HL-60 (cell line): ENCODE measurements at regions not wholly inside any gene's neighbourhood (a gene's known extent, or its start where the extent isn't known, plus 50 kb on each side); places are given as distances from the start of the nearest gene placed in this dataset.

Experiments
- GABPA ChIP-seq: IDR thresholded peaks from 2 replicates; pipeline ENCODE4 v1.6.1; 2012; ENCODE audit warnings: low read depth
- POLR2AphosphoS5 ChIP-seq: IDR thresholded peaks from 2 replicates; pipeline ENCODE4 v1.6.1; 2012; ENCODE audit warnings: low read depth
- TF ChIP-seq, protein P1 (sequence below): IDR thresholded peaks from one replicate; pipeline ENCODE4 v1.5.1; 2011; ENCODE audit warnings: low read length, control low read depth, inconsistent platforms; ENCODE audit not compliant: insufficient read depth
- TF ChIP-seq, protein P2 (sequence below): IDR thresholded peaks from 2 replicates; pipeline ENCODE4 v1.6.1; 2012; ENCODE audit warnings: low read depth; ENCODE audit not compliant: insufficient replicate concordance

DNA sequence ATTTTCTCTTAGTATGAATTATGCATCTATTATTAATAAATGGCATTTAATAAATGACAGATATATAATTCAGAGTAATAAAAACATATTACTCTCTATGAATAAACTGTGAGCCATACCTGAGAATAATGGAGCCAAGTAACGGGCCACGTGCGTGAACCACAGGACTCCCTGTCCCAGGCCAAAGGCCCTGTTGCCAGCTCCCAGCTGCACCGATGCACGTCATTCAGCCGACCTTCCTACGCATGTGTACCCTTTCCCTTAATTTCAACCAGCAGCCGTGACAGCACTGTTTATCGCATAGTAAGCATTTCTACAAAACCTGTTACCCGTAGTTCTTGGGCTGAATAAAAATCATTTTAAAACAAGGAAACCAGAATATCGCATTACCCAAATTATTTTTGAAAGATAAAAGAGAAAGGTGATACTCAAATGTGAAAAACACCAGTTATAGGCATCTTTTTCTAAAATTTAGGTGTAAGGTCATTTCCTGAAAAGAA, 827.2 kb upstream of the FRG1 start:
- TF ChIP-seq, protein P1, sequence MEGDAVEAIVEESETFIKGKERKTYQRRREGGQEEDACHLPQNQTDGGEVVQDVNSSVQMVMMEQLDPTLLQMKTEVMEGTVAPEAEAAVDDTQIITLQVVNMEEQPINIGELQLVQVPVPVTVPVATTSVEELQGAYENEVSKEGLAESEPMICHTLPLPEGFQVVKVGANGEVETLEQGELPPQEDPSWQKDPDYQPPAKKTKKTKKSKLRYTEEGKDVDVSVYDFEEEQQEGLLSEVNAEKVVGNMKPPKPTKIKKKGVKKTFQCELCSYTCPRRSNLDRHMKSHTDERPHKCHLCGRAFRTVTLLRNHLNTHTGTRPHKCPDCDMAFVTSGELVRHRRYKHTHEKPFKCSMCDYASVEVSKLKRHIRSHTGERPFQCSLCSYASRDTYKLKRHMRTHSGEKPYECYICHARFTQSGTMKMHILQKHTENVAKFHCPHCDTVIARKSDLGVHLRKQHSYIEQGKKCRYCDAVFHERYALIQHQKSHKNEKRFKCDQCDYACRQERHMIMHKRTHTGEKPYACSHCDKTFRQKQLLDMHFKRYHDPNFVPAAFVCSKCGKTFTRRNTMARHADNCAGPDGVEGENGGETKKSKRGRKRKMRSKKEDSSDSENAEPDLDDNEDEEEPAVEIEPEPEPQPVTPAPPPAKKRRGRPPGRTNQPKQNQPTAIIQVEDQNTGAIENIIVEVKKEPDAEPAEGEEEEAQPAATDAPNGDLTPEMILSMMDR = no peak
- TF ChIP-seq, protein P2, sequence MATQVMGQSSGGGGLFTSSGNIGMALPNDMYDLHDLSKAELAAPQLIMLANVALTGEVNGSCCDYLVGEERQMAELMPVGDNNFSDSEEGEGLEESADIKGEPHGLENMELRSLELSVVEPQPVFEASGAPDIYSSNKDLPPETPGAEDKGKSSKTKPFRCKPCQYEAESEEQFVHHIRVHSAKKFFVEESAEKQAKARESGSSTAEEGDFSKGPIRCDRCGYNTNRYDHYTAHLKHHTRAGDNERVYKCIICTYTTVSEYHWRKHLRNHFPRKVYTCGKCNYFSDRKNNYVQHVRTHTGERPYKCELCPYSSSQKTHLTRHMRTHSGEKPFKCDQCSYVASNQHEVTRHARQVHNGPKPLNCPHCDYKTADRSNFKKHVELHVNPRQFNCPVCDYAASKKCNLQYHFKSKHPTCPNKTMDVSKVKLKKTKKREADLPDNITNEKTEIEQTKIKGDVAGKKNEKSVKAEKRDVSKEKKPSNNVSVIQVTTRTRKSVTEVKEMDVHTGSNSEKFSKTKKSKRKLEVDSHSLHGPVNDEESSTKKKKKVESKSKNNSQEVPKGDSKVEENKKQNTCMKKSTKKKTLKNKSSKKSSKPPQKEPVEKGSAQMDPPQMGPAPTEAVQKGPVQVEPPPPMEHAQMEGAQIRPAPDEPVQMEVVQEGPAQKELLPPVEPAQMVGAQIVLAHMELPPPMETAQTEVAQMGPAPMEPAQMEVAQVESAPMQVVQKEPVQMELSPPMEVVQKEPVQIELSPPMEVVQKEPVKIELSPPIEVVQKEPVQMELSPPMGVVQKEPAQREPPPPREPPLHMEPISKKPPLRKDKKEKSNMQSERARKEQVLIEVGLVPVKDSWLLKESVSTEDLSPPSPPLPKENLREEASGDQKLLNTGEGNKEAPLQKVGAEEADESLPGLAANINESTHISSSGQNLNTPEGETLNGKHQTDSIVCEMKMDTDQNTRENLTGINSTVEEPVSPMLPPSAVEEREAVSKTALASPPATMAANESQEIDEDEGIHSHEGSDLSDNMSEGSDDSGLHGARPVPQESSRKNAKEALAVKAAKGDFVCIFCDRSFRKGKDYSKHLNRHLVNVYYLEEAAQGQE = no peak
- no peak for TF ChIP-seq POLR2AphosphoS5
- no peak for TF ChIP-seq GABPA
